LNCaP clone FGC (cell line): ENCODE measurements at regions not wholly inside any gene's neighbourhood (a gene's known extent, or its start where the extent isn't known, plus 50 kb on each side); places are given as distances from the start of the nearest gene placed in this dataset.

Experiments used
- DNase-seq: peaks from one replicate; pipeline ENCODE4 v3.0.0-alpha.2; 2011; ENCODE audit warnings: low read depth
- H3K4me3 ChIP-seq: 2 replicates; pipeline ENCODE4 v1.5.1; 2011; ENCODE audit warnings: mild to moderate bottlenecking, low read depth, low read length, control low read depth
- TF ChIP-seq, protein P1 (sequence below): IDR thresholded peaks from 2 replicates; pipeline ENCODE4 v1.5.1; 2012; ENCODE audit warnings: mild to moderate bottlenecking; ENCODE audit not compliant: control insufficient read depth, insufficient read depth; ENCODE audit errors: extremely low read depth

DNA sequence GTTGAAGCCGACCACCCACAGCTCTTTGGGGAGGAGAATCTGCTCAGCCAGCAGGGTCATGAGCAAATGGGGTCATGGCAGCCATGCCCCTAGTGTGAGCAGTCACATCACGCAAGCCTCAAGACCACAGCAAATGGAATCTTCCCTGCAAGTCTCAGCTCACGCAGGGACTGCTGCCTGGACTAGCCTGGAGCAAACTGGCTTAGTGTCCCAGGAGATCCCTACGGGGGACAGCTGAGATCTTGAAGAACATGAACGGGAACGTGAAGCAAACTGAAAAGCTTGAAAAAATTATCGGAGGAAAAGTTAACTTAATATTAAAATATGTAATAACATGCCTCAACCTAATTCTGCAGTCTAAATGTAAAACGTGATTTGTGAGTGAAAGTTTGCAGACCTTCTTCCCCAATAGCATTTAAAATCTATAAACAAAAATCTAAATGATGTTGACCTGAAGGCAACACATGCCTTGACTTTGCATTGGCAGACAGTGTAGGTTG lies 118.4 kb downstream of the FAM124B start:
- no peak for DNase-seq
- TF ChIP-seq, protein P1, sequence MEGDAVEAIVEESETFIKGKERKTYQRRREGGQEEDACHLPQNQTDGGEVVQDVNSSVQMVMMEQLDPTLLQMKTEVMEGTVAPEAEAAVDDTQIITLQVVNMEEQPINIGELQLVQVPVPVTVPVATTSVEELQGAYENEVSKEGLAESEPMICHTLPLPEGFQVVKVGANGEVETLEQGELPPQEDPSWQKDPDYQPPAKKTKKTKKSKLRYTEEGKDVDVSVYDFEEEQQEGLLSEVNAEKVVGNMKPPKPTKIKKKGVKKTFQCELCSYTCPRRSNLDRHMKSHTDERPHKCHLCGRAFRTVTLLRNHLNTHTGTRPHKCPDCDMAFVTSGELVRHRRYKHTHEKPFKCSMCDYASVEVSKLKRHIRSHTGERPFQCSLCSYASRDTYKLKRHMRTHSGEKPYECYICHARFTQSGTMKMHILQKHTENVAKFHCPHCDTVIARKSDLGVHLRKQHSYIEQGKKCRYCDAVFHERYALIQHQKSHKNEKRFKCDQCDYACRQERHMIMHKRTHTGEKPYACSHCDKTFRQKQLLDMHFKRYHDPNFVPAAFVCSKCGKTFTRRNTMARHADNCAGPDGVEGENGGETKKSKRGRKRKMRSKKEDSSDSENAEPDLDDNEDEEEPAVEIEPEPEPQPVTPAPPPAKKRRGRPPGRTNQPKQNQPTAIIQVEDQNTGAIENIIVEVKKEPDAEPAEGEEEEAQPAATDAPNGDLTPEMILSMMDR: no peak
- no peak overlapping the region for H3K4me3 ChIP-seq

DNA sequence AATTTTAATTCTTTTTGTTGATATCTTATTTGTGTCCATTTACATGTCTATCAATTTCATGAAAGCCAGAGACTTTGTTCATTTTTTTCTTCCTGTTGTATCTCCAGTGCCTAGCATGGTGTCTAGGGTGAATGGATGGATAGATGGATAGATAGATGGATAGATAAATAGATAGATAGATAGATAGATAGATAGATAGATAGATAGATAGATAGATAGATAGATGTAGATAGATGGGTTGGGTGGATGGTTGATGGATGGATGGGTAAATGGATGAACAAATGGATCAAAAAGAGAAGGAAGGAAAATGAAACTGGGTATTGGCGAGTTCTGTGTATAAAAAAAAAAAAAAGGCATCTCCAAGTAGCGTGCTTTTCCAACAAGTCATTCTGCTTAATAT lies 120.5 kb downstream of the FAM124B start:
- DNase-seq: no peak
- H3K4me3 ChIP-seq: no peak overlapping the region
- TF ChIP-seq, protein P1: no peak

DNA sequence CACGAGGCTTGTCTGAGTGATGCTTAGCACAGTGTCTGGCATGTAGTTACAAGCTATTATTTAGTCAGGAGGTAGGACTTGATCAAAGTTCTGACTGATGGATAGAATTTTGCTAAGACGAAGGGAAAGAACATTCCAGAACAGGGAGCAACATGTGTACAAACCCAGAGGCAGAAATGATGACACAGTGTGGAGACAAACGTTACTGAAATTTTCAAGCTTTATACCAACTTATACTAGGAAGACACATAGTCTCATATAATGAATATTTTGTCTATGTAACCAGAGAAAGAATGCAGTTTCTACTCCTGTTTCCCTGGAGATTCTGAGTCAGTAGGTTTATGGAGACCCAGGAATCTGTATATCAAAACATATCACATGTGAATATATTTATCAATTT lies 123.4 kb downstream of the FAM124B start:
- no peak for DNase-seq
- TF ChIP-seq, protein P1: no peak
- H3K4me3 ChIP-seq: no peak overlapping the region

DNA sequence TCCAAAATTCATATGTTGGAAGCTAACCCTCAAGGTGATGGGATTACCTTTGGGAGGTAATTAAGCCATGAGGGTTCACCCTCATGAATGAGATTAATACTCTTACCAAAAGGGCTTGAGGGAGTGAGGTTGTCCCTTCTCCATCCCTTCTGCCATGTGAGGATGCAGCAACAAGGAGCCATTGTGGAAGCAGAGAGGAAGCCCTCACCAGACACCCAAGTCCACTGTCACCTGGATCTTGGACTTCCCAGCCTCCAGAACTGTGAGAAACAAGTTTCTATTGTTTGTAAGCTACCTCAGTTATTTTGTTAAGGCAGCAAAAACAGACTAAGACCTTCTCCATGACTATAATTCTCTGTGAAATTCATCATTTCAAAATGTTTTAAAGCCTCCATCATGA lies 125.7 kb downstream of the FAM124B start:
- no peak for DNase-seq
- TF ChIP-seq, protein P1: no peak
- no peak overlapping the region for H3K4me3 ChIP-seq

DNA sequence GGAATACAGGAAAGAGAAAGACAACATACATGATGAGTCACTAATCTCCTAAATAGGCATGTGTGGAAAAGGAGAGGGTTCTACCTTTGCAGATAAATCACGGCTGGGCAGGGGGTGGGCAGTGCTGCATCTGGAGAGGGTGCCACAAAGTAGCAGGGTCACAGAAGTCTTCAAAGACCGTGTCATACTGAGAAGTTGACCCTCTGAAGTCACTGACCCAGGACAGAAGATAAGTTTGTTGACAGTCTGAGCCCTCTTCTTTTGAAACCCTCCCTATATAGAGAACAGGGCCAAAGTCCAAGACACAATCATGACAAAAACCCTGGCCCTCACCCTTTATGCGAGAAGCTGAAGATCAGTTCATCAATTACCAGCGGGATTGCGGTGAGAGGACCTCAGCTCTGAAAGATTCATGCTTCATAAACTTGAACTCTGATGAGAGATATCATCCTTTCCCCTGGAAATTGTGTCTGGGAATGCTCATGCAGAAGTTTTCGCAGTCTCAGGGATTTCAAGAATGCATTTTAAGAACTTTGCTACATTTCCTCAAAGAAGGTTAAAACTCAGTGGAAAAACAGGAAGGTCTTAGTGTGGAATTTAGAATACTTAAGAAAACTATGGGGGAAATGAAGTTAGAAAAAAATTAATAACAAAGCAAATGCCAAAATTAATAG lies 129.5 kb downstream of the FAM124B start:
- no peak for DNase-seq
- no peak overlapping the region for H3K4me3 ChIP-seq
- TF ChIP-seq, protein P1: no peak

DNA sequence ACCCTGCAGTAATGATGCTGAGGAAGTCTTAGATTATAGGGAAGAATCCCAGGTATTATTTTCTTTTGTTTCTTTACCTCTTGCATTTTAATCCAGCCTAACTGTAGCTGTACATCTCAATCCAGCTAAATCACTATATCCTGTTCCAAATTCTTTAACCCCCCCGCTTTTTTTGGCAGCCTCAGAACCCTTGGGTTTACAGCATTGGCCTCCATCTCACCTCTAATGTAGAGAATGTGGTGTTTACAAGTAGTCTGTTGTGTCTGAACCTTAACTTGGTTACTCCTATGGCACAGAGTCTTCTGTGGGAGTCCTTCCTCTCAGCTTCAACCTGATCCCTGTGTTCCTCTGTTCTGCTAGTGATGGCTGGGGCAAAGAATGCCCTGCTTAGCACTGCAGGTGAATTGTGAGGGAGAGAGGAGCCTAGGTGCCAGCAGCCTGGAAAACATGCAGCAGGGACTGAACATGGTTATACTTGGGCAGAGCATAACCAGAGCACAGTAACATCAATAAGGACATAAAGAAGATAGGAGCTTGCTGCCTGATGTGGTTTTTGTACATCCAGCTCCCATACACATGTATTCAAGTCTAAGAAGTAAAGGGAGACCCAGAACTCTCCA lies 130.2 kb downstream of the FAM124B start:
- TF ChIP-seq, protein P1: no peak
- no peak overlapping the region for H3K4me3 ChIP-seq
- no peak for DNase-seq
